ENCODE measurements at regions not wholly inside any gene's neighbourhood (a gene's known extent, or its start where the extent isn't known, plus 50 kb on each side); places are given as distances from the start of the nearest gene placed in this dataset.

GRCh38 chr1:199194862-199195261, 556.0 kb downstream of the PTPRC start:
- in situ Hi-C loops (cut with HindIII; ENCODE audit: low pct_unique_long_range_greater_than_20kb, low sequenced_read_pairs) (no loop called here), intact Hi-C loops (cut with micrococcal nuclease; ENCODE audit: unreplicated experiment) (no loop called here)
- H3K4me3 ChIP-seq (ENCODE audit: low read depth in 2 of 2, low read length in 2 of 2), result no peak overlapping the region
- H3K27me3 ChIP-seq (ENCODE audit: control insufficient read depth, insufficient read depth, low read length), result no peaks in the 10 kb centered on the region
- no peaks in the 10 kb centered on the region for H3K9me3 ChIP-seq (ENCODE audit: control insufficient read depth, insufficient read depth, low read depth, low read length)
- ChIA-PET CTCF (no interaction called here), POLR2A (no interaction called here)
- H3K27ac ChIP-seq (ENCODE audit: low read length), result no peak overlapping the region
- no TSS peak for BruUV-seq (replicated peaks)
- no peak for ATAC-seq
- no peaks in the 10 kb centered on the region for H3K36me3 ChIP-seq (ENCODE audit: control insufficient read depth, insufficient read depth, low read length)
- TF ChIP-seq TCF7L2 (IDR thresholded peaks at IDR 0.05; ENCODE audit: low read depth, low read length) (no peak), SIN3A (IDR thresholded peaks at IDR 0.05; ENCODE audit: borderline replicate concordance, insufficient read depth, low read depth, low read length) (no peak), CTCF (IDR thresholded peaks at IDR 0.05) (no peak), POLR2AphosphoS5 (IDR thresholded peaks at IDR 0.05; ENCODE audit: low read depth, low read length) (no peak)
- TF ChIP-seq, protein P1, sequence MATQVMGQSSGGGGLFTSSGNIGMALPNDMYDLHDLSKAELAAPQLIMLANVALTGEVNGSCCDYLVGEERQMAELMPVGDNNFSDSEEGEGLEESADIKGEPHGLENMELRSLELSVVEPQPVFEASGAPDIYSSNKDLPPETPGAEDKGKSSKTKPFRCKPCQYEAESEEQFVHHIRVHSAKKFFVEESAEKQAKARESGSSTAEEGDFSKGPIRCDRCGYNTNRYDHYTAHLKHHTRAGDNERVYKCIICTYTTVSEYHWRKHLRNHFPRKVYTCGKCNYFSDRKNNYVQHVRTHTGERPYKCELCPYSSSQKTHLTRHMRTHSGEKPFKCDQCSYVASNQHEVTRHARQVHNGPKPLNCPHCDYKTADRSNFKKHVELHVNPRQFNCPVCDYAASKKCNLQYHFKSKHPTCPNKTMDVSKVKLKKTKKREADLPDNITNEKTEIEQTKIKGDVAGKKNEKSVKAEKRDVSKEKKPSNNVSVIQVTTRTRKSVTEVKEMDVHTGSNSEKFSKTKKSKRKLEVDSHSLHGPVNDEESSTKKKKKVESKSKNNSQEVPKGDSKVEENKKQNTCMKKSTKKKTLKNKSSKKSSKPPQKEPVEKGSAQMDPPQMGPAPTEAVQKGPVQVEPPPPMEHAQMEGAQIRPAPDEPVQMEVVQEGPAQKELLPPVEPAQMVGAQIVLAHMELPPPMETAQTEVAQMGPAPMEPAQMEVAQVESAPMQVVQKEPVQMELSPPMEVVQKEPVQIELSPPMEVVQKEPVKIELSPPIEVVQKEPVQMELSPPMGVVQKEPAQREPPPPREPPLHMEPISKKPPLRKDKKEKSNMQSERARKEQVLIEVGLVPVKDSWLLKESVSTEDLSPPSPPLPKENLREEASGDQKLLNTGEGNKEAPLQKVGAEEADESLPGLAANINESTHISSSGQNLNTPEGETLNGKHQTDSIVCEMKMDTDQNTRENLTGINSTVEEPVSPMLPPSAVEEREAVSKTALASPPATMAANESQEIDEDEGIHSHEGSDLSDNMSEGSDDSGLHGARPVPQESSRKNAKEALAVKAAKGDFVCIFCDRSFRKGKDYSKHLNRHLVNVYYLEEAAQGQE (IDR thresholded peaks at IDR 0.05; ENCODE audit: insufficient read depth in 1 of 2, low read depth in 2 of 2, low read length in 1 of 2), result no peak
- no peaks in the 10 kb centered on the region for H3K4me1 ChIP-seq (ENCODE audit: control insufficient read depth, insufficient read depth, low read length)
- no peak for DNase-seq (ENCODE audit: low read depth, low spot score)

DNA sequence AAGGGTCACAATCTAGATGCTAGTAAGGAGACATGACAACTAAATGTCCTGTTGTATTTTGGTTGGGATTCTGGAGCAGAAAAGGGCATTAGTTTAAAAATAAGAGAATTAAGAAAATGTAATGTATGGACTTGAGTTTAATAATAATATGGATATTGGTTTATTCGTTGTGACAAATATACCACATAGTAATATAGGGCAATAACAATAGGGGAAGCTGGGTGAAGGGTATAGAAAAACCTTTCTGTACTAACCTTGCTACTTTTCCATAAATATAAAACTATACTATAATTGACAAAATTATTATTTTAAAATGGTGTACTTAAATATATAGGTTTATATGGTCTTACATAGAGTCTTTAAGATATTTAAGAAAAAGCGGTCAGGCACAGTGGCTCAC, 558.9 kb downstream of the PTPRC start:
- no peaks in the 10 kb centered on the region for H3K27me3 ChIP-seq (ENCODE audit: control insufficient read depth, insufficient read depth, low read length)
- ATAC-seq, result no peak
- no peak overlapping the region for H3K4me3 ChIP-seq (ENCODE audit: low read depth in 2 of 2, low read length in 2 of 2)
- no peak for DNase-seq (ENCODE audit: low read depth, low spot score)
- CTCF ChIA-PET, result no interaction called here
- TF ChIP-seq CTCF (IDR thresholded peaks at IDR 0.05) (no peak), SIN3A (IDR thresholded peaks at IDR 0.05; ENCODE audit: borderline replicate concordance, insufficient read depth, low read depth, low read length) (no peak), POLR2AphosphoS5 (IDR thresholded peaks at IDR 0.05; ENCODE audit: low read depth, low read length) (no peak), TCF7L2 (IDR thresholded peaks at IDR 0.05; ENCODE audit: low read depth, low read length) (no peak)
- TF ChIP-seq, protein P1 (IDR thresholded peaks at IDR 0.05; ENCODE audit: insufficient read depth in 1 of 2, low read depth in 2 of 2, low read length in 1 of 2), result no peak
- H3K4me1 ChIP-seq (ENCODE audit: control insufficient read depth, insufficient read depth, low read length), result no peaks in the 10 kb centered on the region
- H3K36me3 ChIP-seq (ENCODE audit: control insufficient read depth, insufficient read depth, low read length), result no peaks in the 10 kb centered on the region
- intact Hi-C loops (cut with micrococcal nuclease; ENCODE audit: unreplicated experiment), result no loop called here
- POLR2A ChIA-PET, result no interaction called here
- H3K9me3 ChIP-seq (ENCODE audit: control insufficient read depth, insufficient read depth, low read depth, low read length), result no peaks in the 10 kb centered on the region
- H3K27ac ChIP-seq (ENCODE audit: low read length), result no peak overlapping the region
- in situ Hi-C loops (cut with HindIII; ENCODE audit: low pct_unique_long_range_greater_than_20kb, low sequenced_read_pairs), result no loop called here
- no TSS peak for BruUV-seq (replicated peaks)
